ENCODE measurements at regions not wholly inside any gene's neighbourhood (a gene's known extent, or its start where the extent isn't known, plus 50 kb on each side); places are given as distances from the start of the nearest gene placed in this dataset.

GRCh38 chr5:143464723-143465490 is 61.4 kb upstream of the NR3C1 start:
- no peak for DNase-seq (ENCODE audit: low spot score)

DNA sequence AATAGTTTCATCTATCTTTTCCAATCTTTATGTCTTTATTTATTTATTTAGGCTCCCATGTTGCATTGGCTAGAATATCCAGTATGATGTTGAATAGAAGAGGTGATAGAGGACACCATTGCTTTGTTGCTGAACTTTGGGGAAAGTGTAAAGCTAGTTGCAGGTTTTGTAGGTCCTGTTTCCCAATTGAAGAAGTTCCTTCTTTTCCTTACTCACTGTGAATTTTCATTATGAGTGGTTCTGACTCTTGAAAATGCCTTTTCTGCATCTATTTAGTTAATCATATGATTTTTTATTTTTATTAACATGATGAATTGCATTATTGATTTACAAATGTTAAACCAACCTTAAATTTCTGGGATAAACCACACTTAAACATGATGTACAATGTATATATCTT is 58.9 kb upstream of the NR3C1 start:
- no peak for DNase-seq (ENCODE audit: low spot score)

- DNase-seq (ENCODE audit: low spot score) = no peak
Observed at GRCh38 chr5:143459433-143459832, 55.9 kb upstream of the NR3C1 start.

DNA sequence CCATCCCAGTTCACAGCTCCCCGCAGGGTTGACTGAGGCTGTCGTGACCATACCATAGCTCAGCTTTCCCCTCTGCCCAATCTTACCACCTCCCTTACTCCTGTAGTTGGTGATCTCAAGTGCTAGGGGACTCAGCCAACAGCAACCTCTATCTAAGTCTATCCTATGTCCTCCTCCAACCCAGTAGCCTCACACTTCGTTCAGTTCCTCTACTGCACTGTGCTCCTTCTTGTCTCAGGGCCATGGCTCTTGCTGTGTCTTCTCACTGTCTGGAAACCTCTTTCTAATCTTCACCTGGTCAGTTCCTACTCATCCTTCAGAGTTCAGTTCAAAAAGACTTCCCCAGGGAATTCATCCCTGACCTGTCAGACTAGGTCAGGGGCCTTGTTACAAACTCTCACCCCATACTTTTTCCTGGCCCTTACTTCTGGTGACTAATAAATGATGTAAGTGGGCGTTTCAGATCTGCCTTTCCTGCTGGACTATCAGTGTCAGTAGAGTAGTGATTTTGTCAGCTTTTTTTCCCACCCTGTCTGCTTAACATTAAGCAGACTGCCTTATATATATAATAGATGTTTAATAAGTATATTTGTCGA is 53.6 kb upstream of the NR3C1 start:
- DNase-seq (ENCODE audit: low spot score) = no peak

DNA sequence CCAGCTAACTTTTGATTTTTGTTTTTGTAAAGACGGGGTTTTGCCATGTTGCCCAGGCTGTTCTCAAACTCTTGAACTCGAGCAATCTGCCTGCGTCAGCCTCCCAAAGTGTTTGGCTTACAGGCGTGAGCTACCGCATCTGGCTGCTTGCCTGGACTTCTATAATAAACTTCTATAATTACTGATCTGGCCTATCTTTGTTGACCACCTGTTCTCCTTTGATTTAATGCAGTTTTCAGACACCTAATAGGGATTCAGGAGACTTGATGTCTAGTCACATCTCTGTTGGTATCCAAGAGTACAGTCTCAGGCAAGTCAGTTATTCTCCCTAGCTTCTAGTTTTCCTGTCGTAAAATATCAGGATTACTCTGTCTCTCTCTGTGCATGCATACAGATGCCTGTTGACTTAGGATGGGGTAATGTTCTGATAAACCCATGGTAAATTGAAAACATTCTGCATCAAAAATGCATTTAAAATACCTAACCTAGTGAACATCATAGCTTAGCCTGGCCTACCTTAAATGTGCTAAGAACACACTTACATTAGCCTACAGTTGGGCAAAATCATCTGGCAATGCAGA is 51.5 kb upstream of the NR3C1 start:
- no peak for DNase-seq (ENCODE audit: low spot score)

GRCh38 chr5:143453720-143454119 is 50.2 kb upstream of the NR3C1 start:
- DNase-seq (ENCODE audit: low spot score) = no peak

All from globus pallidus (tissue), 1 donor.